Liver (tissue), 8 donors: ENCODE measurements at regions not wholly inside any gene's neighbourhood (a gene's known extent, or its start where the extent isn't known, plus 50 kb on each side); places are given as distances from the start of the nearest gene placed in this dataset.

ENCODE experiments used
- DNase-seq: peaks from one replicate; pipeline ENCODE4 v3.0.0-alpha.2; 2017; ENCODE audit warnings: low spot score
- H3K27ac ChIP-seq, 2 donors: one replicate each; pipeline ENCODE4 v1.7.0; 2013; ENCODE audit warnings: inconsistent platforms in 2 of 2, low read length in 2 of 2, control low read depth in 1 of 2, low read depth in 1 of 2, mild to moderate bottlenecking in 1 of 2
- H3K27me3 ChIP-seq, 4 donors: one replicate each; pipeline versions ENCODE4 v1.6.1 to v1.7.0; 2013; ENCODE audit warnings: low read length in 3 of 4, inconsistent platforms in 1 of 4, mild to moderate bottlenecking in 1 of 4, moderate library complexity in 1 of 4; ENCODE audit not compliant: control insufficient read depth in 4 of 4, insufficient read depth in 4 of 4
- H3K36me3 ChIP-seq, 4 donors: one replicate each; pipeline versions ENCODE4 v1.6.1 to v1.7.0; 2013; ENCODE audit warnings: low read length in 3 of 4, mild to moderate bottlenecking in 3 of 4, low read depth in 1 of 4, moderate library complexity in 1 of 4; ENCODE audit not compliant: control insufficient read depth in 4 of 4, insufficient read depth in 3 of 4
- H3K4me1 ChIP-seq, 4 donors: one replicate each; pipeline versions ENCODE4 v1.6.1 to v1.7.0; 2013; ENCODE audit warnings: low read length in 3 of 4, mild to moderate bottlenecking in 3 of 4, moderate library complexity in 1 of 4; ENCODE audit not compliant: control insufficient read depth in 4 of 4, insufficient read depth in 4 of 4
- H3K4me3 ChIP-seq, 3 donors: one replicate each; pipeline versions ENCODE4 v1.6.1 to v1.7.0; 2013; ENCODE audit warnings: low read length in 3 of 3, control low read depth in 1 of 3, low read depth in 1 of 3, mild to moderate bottlenecking in 1 of 3
- H3K9ac ChIP-seq, 2 donors: one replicate each; pipeline ENCODE4 v1.7.0; 2013; ENCODE audit warnings: low read length in 2 of 2, mild to moderate bottlenecking in 2 of 2, moderate library complexity in 2 of 2, control low read depth in 1 of 2, low read depth in 1 of 2
- H3K9me3 ChIP-seq, 4 donors: one replicate each; pipeline versions ENCODE4 v1.6.1 to v1.7.0; 2013; ENCODE audit warnings: low read length in 3 of 4; ENCODE audit not compliant: control insufficient read depth in 4 of 4
- ATF3 ChIP-seq: IDR thresholded peaks from 2 replicates; pipeline ENCODE4 v1.6.1; 2016; ENCODE audit warnings: antibody characterized with exemption
- CTCF ChIP-seq: fragments of 150-350 bp; IDR thresholded peaks from 2 replicates; pipeline ENCODE4 v1.5.1; 2017; ENCODE audit warnings: improper control_type of control experiment, low read depth, low read length; ENCODE audit not compliant: missing input control
- EGR1 ChIP-seq, 2 donors: IDR thresholded peaks; 2 replicates each; pipeline ENCODE4 v1.6.1; 2016 to 2018; ENCODE audit warnings: antibody characterized with exemption in 2 of 2, low read depth in 2 of 2
- FOXA1 ChIP-seq: IDR thresholded peaks from 2 replicates; pipeline ENCODE4 v1.6.1; 2016; ENCODE audit warnings: antibody characterized with exemption
- FOXA2 ChIP-seq: IDR thresholded peaks from 2 replicates; pipeline ENCODE4 v1.6.1; 2016; ENCODE audit warnings: antibody characterized with exemption
- GABPA ChIP-seq, 2 donors: IDR thresholded peaks in 1 of 2; conservative IDR thresholded peaks in 1 of 2; 2 replicates each; pipeline ENCODE4 v1.6.1; 2016; ENCODE audit warnings: antibody characterized with exemption in 2 of 2, mild to moderate bottlenecking in 1 of 2, moderate library complexity in 1 of 2
- HNF4A ChIP-seq, 2 donors: conservative IDR thresholded peaks; 2 replicates each; pipeline ENCODE4 v1.6.1; 2016; ENCODE audit warnings: antibody characterized with exemption in 2 of 2, mild to moderate bottlenecking in 2 of 2
- HNF4G ChIP-seq: IDR thresholded peaks from 2 replicates; pipeline ENCODE4 v1.6.1; 2016; ENCODE audit warnings: antibody characterized with exemption
- JUND ChIP-seq, 2 donors: IDR thresholded peaks; 2 replicates each; pipeline ENCODE4 v1.6.1; 2016; ENCODE audit warnings: antibody characterized with exemption in 2 of 2
- MAX ChIP-seq: IDR thresholded peaks from 2 replicates; pipeline ENCODE4 v1.6.1; 2016; ENCODE audit warnings: antibody characterized with exemption
- NR2F2 ChIP-seq: IDR thresholded peaks from 2 replicates; pipeline ENCODE4 v1.6.1; 2016; ENCODE audit warnings: antibody characterized with exemption
- RAD21 ChIP-seq, 2 donors: IDR thresholded peaks; 2 replicates each; pipeline ENCODE4 v1.6.1; 2016; ENCODE audit warnings: antibody characterized with exemption in 2 of 2, mild to moderate bottlenecking in 2 of 2
- REST ChIP-seq: IDR thresholded peaks from 2 replicates; pipeline ENCODE4 v1.6.1; 2016; ENCODE audit warnings: antibody characterized with exemption, mild to moderate bottlenecking
- RXRA ChIP-seq, 2 donors: IDR thresholded peaks; 2 replicates each; pipeline ENCODE4 v1.6.1; 2017 to 2018; ENCODE audit warnings: antibody characterized with exemption in 2 of 2, mild to moderate bottlenecking in 1 of 2
- SP1 ChIP-seq: IDR thresholded peaks from 2 replicates; pipeline ENCODE4 v1.6.1; 2018; ENCODE audit warnings: antibody characterized with exemption, mild to moderate bottlenecking
- TAF1 ChIP-seq: conservative IDR thresholded peaks from 2 replicates; pipeline ENCODE4 v1.6.1; 2016; ENCODE audit warnings: antibody characterized with exemption, mild to moderate bottlenecking
- YY1 ChIP-seq: IDR thresholded peaks from 2 replicates; pipeline ENCODE4 v1.6.1; 2016; ENCODE audit warnings: antibody characterized with exemption, mild to moderate bottlenecking
- WGBS: extraction: QIAGEN DNeasy Blood & Tissue Kit; methylation state at CpG from one replicate; pipeline ENCODE4 v1.1.7; 2013; 5-methylcytosine and 5-hydroxymethylcytosine counted together
- TF ChIP-seq, protein P1 (sequence below): IDR thresholded peaks from 2 replicates; pipeline ENCODE4 v1.6.1; 2016; ENCODE audit warnings: antibody characterized with exemption
- donor health status: healthy.
- donor health status: healthy.
- donor health status: healthy.
- donor health status: healthy.
- donor health status: healthy.

GRCh38 chr16:52725461-52725860 lies 178.5 kb upstream of the TOX3 start:
- no peaks in the 10 kb centered on the region for H3K27me3 ChIP-seq
- WGBS, result 75% methylated on average over 1 of the region's 1 CpG

DNA sequence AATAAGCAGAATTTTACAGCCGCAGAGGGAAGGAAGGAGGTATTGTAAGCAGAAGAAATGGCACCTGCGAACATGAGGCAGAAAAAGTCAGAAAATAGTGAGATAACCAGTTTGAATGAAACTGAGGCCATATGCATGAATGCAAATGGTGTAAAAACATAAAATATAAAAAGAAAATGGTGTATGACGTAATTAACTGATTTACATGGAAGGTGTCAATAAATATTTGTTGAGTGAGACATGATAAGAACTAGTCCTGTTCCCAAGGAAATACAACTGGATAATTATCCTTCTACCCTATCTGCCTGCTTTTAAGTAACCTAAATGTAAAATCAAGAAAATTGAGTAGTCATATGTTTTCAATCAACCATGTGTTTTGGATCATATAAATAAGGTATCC lies 178.1 kb upstream of the TOX3 start:
- TF ChIP-seq NR2F2 (no peak), MAX (no peak), EGR1 (IDR thresholded peaks at IDR 0.05; ENCODE audit: low read depth in 2 of 2) (no peak), TAF1 (no peak), HNF4G (no peak), FOXA1 (no peak), REST (no peak), FOXA2 (no peak), SP1 (no peak), GABPA (IDR thresholded peaks at IDR 0.05 in 1 of 2, conservative IDR thresholded peaks at IDR 0.05 in 1 of 2) (no peak), HNF4A (conservative IDR thresholded peaks at IDR 0.05) (no peak), RXRA (IDR thresholded peaks at IDR 0.05) (no peak), RAD21 (IDR thresholded peaks at IDR 0.05) (no peak), CTCF (no peak), JUND (IDR thresholded peaks at IDR 0.05) (no peak), YY1 (no peak), ATF3 (no peak)
- TF ChIP-seq, protein P1, sequence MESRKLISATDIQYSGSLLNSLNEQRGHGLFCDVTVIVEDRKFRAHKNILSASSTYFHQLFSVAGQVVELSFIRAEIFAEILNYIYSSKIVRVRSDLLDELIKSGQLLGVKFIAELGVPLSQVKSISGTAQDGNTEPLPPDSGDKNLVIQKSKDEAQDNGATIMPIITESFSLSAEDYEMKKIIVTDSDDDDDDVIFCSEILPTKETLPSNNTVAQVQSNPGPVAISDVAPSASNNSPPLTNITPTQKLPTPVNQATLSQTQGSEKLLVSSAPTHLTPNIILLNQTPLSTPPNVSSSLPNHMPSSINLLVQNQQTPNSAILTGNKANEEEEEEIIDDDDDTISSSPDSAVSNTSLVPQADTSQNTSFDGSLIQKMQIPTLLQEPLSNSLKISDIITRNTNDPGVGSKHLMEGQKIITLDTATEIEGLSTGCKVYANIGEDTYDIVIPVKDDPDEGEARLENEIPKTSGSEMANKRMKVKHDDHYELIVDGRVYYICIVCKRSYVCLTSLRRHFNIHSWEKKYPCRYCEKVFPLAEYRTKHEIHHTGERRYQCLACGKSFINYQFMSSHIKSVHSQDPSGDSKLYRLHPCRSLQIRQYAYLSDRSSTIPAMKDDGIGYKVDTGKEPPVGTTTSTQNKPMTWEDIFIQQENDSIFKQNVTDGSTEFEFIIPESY, result no peak
- H3K9ac ChIP-seq, result no peak overlapping the region
- H3K27me3 ChIP-seq, result no peaks in the 10 kb centered on the region
- DNase-seq, result no peak
- H3K27ac ChIP-seq, result no peak overlapping the region
- H3K4me1 ChIP-seq, result no peaks in the 10 kb centered on the region
- 85% methylated on average over 3 of the region's 3 CpGs for WGBS
- no peaks in the 10 kb centered on the region for H3K9me3 ChIP-seq
- no peak overlapping the region for H3K4me3 ChIP-seq
- no peaks in the 10 kb centered on the region for H3K36me3 ChIP-seq

More at GRCh38 chr16:52725461-52725860, 178.5 kb upstream of the TOX3 start:
- H3K4me1 ChIP-seq, result no peaks in the 10 kb centered on the region
- H3K27ac ChIP-seq, result no peak overlapping the region
- no peak for DNase-seq
- TF ChIP-seq ATF3 (no peak), SP1 (no peak)
- TF ChIP-seq, protein P1, result no peak
- H3K9ac ChIP-seq, result no peak overlapping the region
- H3K36me3 ChIP-seq, result no peaks in the 10 kb centered on the region
- H3K9me3 ChIP-seq, result no peaks in the 10 kb centered on the region
- no peak overlapping the region for H3K4me3 ChIP-seq
